ENCODE measurements at regions not wholly inside any gene's neighbourhood (a gene's known extent, or its start where the extent isn't known, plus 50 kb on each side); places are given as distances from the start of the nearest gene placed in this dataset.
A peak's percentile ranks its signal among the peaks of the same experiment; 100 is the strongest.
"Not testable (repeated sequence)": the region's sequence is repeated elsewhere in the genome, so short reads cannot be mapped to it uniquely, and the experiment has no call there.

- no peak for DNase-seq (ENCODE audit: low read depth)
Measured at GRCh38 chrX:110964786-110965185, 131.2 kb upstream of the PAK3 start.

GRCh38 chrX:110962451-110962850 is 133.5 kb upstream of the PAK3 start:
- no peak for DNase-seq (ENCODE audit: low read depth)

GRCh38 chrX:110955706-110956105 is 140.3 kb upstream of the PAK3 start:
- no peak for DNase-seq (ENCODE audit: low read depth)

- no peak for DNase-seq (ENCODE audit: low read depth)
Measured at GRCh38 chrX:110954428-110955100, 141.4 kb upstream of the PAK3 start.

GRCh38 chrX:110951472-110952269 is 144.3 kb upstream of the PAK3 start:
- DNase-seq (ENCODE audit: low read depth): no peak

GRCh38 chrX:110944751-110945675 is 149.4 kb upstream of the CHRDL1 start:
- no peak for DNase-seq (ENCODE audit: low read depth)

- DNase-seq (ENCODE audit: low read depth): no peak
Measured at GRCh38 chrX:110944311-110944750, 148.7 kb upstream of the CHRDL1 start.

GRCh38 chrX:110941906-110942305 is 146.3 kb upstream of the CHRDL1 start:
- no peak for DNase-seq (ENCODE audit: low read depth)

- DNase-seq (ENCODE audit: low read depth): no peak
Measured at GRCh38 chrX:110938977-110939732, 143.5 kb upstream of the CHRDL1 start.

- DNase-seq (ENCODE audit: low read depth): peak; percentile 2
Measured at GRCh38 chrX:110924871-110925270, 129.3 kb upstream of the CHRDL1 start.

- DNase-seq (ENCODE audit: low read depth): peak; percentile 10
Measured at GRCh38 chrX:110920991-110921390, 125.4 kb upstream of the CHRDL1 start.

GRCh38 chrX:110915570-110915969 is 120.0 kb upstream of the CHRDL1 start:
- peak; percentile 14 for DNase-seq (ENCODE audit: low read depth)

- peak; percentile 80 for DNase-seq (ENCODE audit: low read depth)
Measured at GRCh38 chrX:110915111-110915510, 119.5 kb upstream of the CHRDL1 start.

- no peak for DNase-seq (ENCODE audit: low read depth)
Measured at GRCh38 chrX:110914281-110914680, 118.7 kb upstream of the CHRDL1 start.

- not testable (repeated sequence) for DNase-seq (ENCODE audit: low read depth)
Measured at GRCh38 chrX:110904747-110905146, 109.1 kb upstream of the CHRDL1 start.

GRCh38 chrX:110881971-110882370 is 86.4 kb upstream of the CHRDL1 start:
- DNase-seq (ENCODE audit: low read depth): no peak

GRCh38 chrX:110877326-110877725 is 81.7 kb upstream of the CHRDL1 start:
- no peak for DNase-seq (ENCODE audit: low read depth)

- DNase-seq (ENCODE audit: low read depth): no peak
Measured at GRCh38 chrX:110871839-110872238, 76.2 kb upstream of the CHRDL1 start.

GRCh38 chrX:110866421-110866820 is 70.8 kb upstream of the CHRDL1 start:
- DNase-seq (ENCODE audit: low read depth): no peak

GRCh38 chrX:110863883-110864282 is 68.3 kb upstream of the CHRDL1 start:
- DNase-seq (ENCODE audit: low read depth): no peak

- DNase-seq (ENCODE audit: low read depth): no peak
Measured at GRCh38 chrX:110858565-110858964, 62.9 kb upstream of the CHRDL1 start.

GRCh38 chrX:110853610-110854009 is 58.0 kb upstream of the CHRDL1 start:
- peak; percentile 22 for DNase-seq (ENCODE audit: low read depth)
